ENCODE measurements at regions not wholly inside any gene's neighbourhood (a gene's known extent, or its start where the extent isn't known, plus 50 kb on each side); places are given as distances from the start of the nearest gene placed in this dataset.

DNA sequence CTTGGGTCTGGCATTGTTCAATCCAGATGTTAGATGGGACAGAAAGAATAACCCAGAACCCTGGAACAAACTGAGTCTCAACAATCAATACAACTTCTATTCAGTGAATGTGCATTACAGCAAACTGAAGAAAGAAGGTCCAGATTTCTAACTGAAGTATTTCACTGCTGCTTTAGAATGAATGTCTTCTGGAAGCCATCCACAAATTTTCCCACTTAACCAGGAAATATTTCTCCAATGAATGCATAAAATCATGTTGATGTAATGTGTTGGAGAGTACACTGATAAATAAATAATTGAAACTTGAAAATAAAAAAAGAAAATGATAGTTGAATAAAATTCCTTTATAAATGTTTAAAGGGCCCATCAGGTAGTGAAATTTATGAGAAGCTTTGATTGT lies 658.6 kb downstream of the ZBBX start:
- Histone ChIP-seq H3K79me2 (replicated peaks; ENCODE audit: insufficient read depth, low read length) (no peaks in the 10 kb centered on the region), H3K4me3 (ENCODE audit: low read length) (no peak overlapping the region), H3K36me3 (ENCODE audit: insufficient read depth, low read length) (no peaks in the 10 kb centered on the region), H4K20me1 (ENCODE audit: insufficient read depth) (no peaks in the 10 kb centered on the region), H3K9me3 (ENCODE audit: low read length) (no peaks in the 10 kb centered on the region), H3K4me2 (ENCODE audit: low read length) (no peak overlapping the region), H2AFZ (ENCODE audit: low read depth, low read length) (no peak overlapping the region), H3F3A (ENCODE audit: insufficient read depth, low read length, poor library complexity, severe bottlenecking) (no peaks in the 10 kb centered on the region), H3K27ac (ENCODE audit: low read length) (no peak overlapping the region), H3K9ac (ENCODE audit: low read length) (no peak overlapping the region), H3K9me2 (ENCODE audit: insufficient read depth, low read length) (no peaks in the 10 kb centered on the region), H3K27me3 (ENCODE audit: insufficient read depth, low read depth, low read length) (no peaks in the 10 kb centered on the region)
- TF ChIP-seq CTCF (IDR thresholded peaks at IDR 0.05; ENCODE audit: poor library complexity, severe bottlenecking) (no peak), EP300 (conservative IDR thresholded peaks at IDR 0.05; ENCODE audit: poor library complexity, severe bottlenecking) (no peak), MXI1 (conservative IDR thresholded peaks at IDR 0.05; ENCODE audit: poor library complexity, severe bottlenecking) (no peak), RAD21 (conservative IDR thresholded peaks at IDR 0.05) (no peak), EZH2 (IDR thresholded peaks at IDR 0.05; ENCODE audit: borderline replicate concordance, insufficient read depth, low read length, poor library complexity, severe bottlenecking) (no peak), REST (IDR thresholded peaks at IDR 0.05; ENCODE audit: borderline replicate concordance) (no peak), POLR2AphosphoS5 (IDR thresholded peaks at IDR 0.05) (no peak), SMC3 (conservative IDR thresholded peaks at IDR 0.05; ENCODE audit: poor library complexity) (no peak), TAF1 (IDR thresholded peaks at IDR 0.05; ENCODE audit: low read depth) (no peak)

DNA sequence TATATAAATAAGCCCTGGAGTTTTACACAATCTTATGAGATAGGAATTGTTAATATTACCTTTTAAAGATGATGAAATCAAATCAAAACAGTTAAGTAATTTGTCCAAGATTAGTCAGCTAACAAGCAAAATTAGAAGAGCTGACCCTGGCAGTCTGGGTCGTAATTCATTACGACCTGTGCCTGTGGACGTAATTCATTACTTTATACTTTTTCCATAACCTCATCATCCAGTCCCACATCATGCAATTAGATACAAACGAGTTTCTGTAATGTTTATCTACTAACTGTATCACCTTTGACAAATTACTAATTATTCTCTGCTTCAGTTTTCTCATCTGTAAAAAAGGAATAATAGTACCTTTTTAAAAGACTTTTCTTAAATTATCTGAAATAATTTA lies 665.9 kb downstream of the ZBBX start:
- TF ChIP-seq MXI1 (conservative IDR thresholded peaks at IDR 0.05; ENCODE audit: poor library complexity, severe bottlenecking): no peak
- TF ChIP-seq REST (IDR thresholded peaks at IDR 0.05; ENCODE audit: borderline replicate concordance): no peak
- no peak for TF ChIP-seq TAF1 (IDR thresholded peaks at IDR 0.05; ENCODE audit: low read depth)
- TF ChIP-seq POLR2AphosphoS5 (IDR thresholded peaks at IDR 0.05): no peak
- TF ChIP-seq EZH2 (IDR thresholded peaks at IDR 0.05; ENCODE audit: borderline replicate concordance, insufficient read depth, low read length, poor library complexity, severe bottlenecking): no peak
- TF ChIP-seq SMC3 (conservative IDR thresholded peaks at IDR 0.05; ENCODE audit: poor library complexity): no peak
- no peak for TF ChIP-seq RAD21 (conservative IDR thresholded peaks at IDR 0.05)
- no peak for TF ChIP-seq CTCF (IDR thresholded peaks at IDR 0.05; ENCODE audit: poor library complexity, severe bottlenecking)
- TF ChIP-seq EP300 (conservative IDR thresholded peaks at IDR 0.05; ENCODE audit: poor library complexity, severe bottlenecking): no peak
- no peaks in the 10 kb centered on the region for H3F3A ChIP-seq (ENCODE audit: insufficient read depth, low read length, poor library complexity, severe bottlenecking)
- H3K27me3 ChIP-seq (ENCODE audit: insufficient read depth, low read depth, low read length): no peaks in the 10 kb centered on the region
- no peaks in the 10 kb centered on the region for H3K9me2 ChIP-seq (ENCODE audit: insufficient read depth, low read length)
- H3K9me3 ChIP-seq (ENCODE audit: low read length): no peaks in the 10 kb centered on the region
- no peak overlapping the region for H3K4me2 ChIP-seq (ENCODE audit: low read length)
- no peak overlapping the region for H3K4me3 ChIP-seq (ENCODE audit: low read length)
- no peak overlapping the region for H2AFZ ChIP-seq (ENCODE audit: low read depth, low read length)
- no peak overlapping the region for H3K9ac ChIP-seq (ENCODE audit: low read length)
- no peaks in the 10 kb centered on the region for H3K79me2 ChIP-seq (replicated peaks; ENCODE audit: insufficient read depth, low read length)
- no peaks in the 10 kb centered on the region for H3K36me3 ChIP-seq (ENCODE audit: insufficient read depth, low read length)
- no peaks in the 10 kb centered on the region for H4K20me1 ChIP-seq (ENCODE audit: insufficient read depth)
- no peak overlapping the region for H3K27ac ChIP-seq (ENCODE audit: low read length)

Data from neural cell (in vitro differentiated cells).